IMR-90 (cell line): ENCODE measurements at regions not wholly inside any gene's neighbourhood (a gene's known extent, or its start where the extent isn't known, plus 50 kb on each side); places are given as distances from the start of the nearest gene placed in this dataset.

Experiments
- ATAC-seq: fragments of 200-7000 bp; cut with Tn5 transposase; 2 replicates; pipeline ENCODE4 v1.9.1; 2020; ENCODE audit warnings: low read depth, mild to moderate bottlenecking, moderate library complexity
- BruUV-seq: library from RNA; stranded (reverse); fragments of 400-500 nt; replicated peaks from 2 replicates; lab custom pipeline; 2021; lab: Mats Ljungman, UMichigan
- CTCF ChIA-PET: fragments of 300-600 bp; formaldehyde crosslinking; extraction: SDS; loops from one replicate; lab custom pipeline; 2021; ENCODE audit warnings: antibody characterized with exemption; lab: Yijun Ruan, JAX
- POLR2A ChIA-PET: fragments of 300-600 bp; sonication (Branson Sonifier 250); formaldehyde crosslinking; loops from one replicate; lab custom pipeline; 2022; ENCODE audit warnings: antibody characterized with exemption; ENCODE audit not compliant: unreplicated experiment; lab: Charles Lee
- DNase-seq: peaks from one replicate; pipeline ENCODE4 v3.0.0; 2013
- H2AFZ ChIP-seq: replicated peaks from 2 replicates; pipeline ENCODE3; 2013; ENCODE audit warnings: low read length, mild to moderate bottlenecking; ENCODE audit not compliant: poor library complexity
- H2AK5ac ChIP-seq: 2 replicates; pipeline ENCODE4 v1.6.1; 2013; ENCODE audit warnings: low read depth, low read length, inconsistent platforms
- H2AK9ac ChIP-seq: replicated peaks from 2 replicates; pipeline ENCODE3; 2013; ENCODE audit warnings: mild to moderate bottlenecking, low read depth, low read length, moderate library complexity; ENCODE audit not compliant: poor library complexity
- H2BK120ac ChIP-seq: 2 replicates; pipeline ENCODE4 v1.6.1; 2013; ENCODE audit warnings: low read depth, low read length, inconsistent platforms
- H2BK15ac ChIP-seq: 3 replicates; pipeline ENCODE4 v1.6.1; 2013; ENCODE audit warnings: low read depth, low read length, inconsistent platforms
- H2BK20ac ChIP-seq: 2 replicates; pipeline ENCODE4 v1.6.1; 2013; ENCODE audit warnings: low read depth, mild to moderate bottlenecking, inconsistent platforms, low read length, moderate library complexity
- H2BK5ac ChIP-seq: 2 replicates; pipeline ENCODE4 v1.6.1; 2013; ENCODE audit warnings: mild to moderate bottlenecking, low read depth, low read length, inconsistent platforms; ENCODE audit not compliant: poor library complexity, severe bottlenecking
- H3K14ac ChIP-seq: replicated peaks from 2 replicates; pipeline ENCODE4 v1.6.1; 2013; ENCODE audit warnings: low read depth, low read length, inconsistent platforms
- H3K18ac ChIP-seq: 2 replicates; pipeline ENCODE4 v1.6.1; 2013; ENCODE audit warnings: low read depth, low read length, control low read depth
- H3K23ac ChIP-seq: 2 replicates; pipeline ENCODE4 v1.6.1; 2013; ENCODE audit warnings: low read depth, low read length, inconsistent platforms
- H3K27ac ChIP-seq: 2 replicates; pipeline ENCODE4 v1.5.1; 2013; ENCODE audit warnings: mild to moderate bottlenecking, control low read depth, low read length; ENCODE audit not compliant: insufficient read depth
- H3K27me3 ChIP-seq: 2 replicates; pipeline ENCODE4 v1.6.1; 2013; ENCODE audit warnings: low read length; ENCODE audit not compliant: control insufficient read depth, insufficient read depth
- H3K36me3 ChIP-seq: 2 replicates; pipeline ENCODE4 v1.6.1; 2013; ENCODE audit warnings: low read length, mixed read lengths; ENCODE audit not compliant: control insufficient read depth, insufficient read depth
- H3K4ac ChIP-seq: 2 replicates; pipeline ENCODE4 v1.6.1; 2013; ENCODE audit warnings: low read depth, low read length, inconsistent platforms
- H3K4me1 ChIP-seq: 2 replicates; pipeline ENCODE4 v1.6.1; 2013; ENCODE audit warnings: low read length, mixed read lengths; ENCODE audit not compliant: control insufficient read depth, insufficient read depth
- H3K4me2 ChIP-seq: 2 replicates; pipeline ENCODE4 v1.6.1; 2013; ENCODE audit warnings: low read depth, mild to moderate bottlenecking, control low read depth, low read length, moderate library complexity
- H3K4me3 ChIP-seq: 2 replicates; pipeline ENCODE4 v1.5.1; 2013; ENCODE audit warnings: low read depth, mild to moderate bottlenecking, control low read depth, low read length, moderate library complexity; ENCODE audit not compliant: insufficient read depth
- H3K56ac ChIP-seq: 2 replicates; pipeline ENCODE4 v1.6.1; 2013; ENCODE audit warnings: low read length, inconsistent platforms; ENCODE audit not compliant: insufficient read depth; ENCODE audit errors: extremely low read depth
- H3K79me1 ChIP-seq, 2 experiments: 2 replicates each; pipeline ENCODE4 v1.6.1; 2013; ENCODE audit warnings: low read length in 2 of 2, inconsistent platforms in 1 of 2, low read depth in 1 of 2
- H3K9ac ChIP-seq: 2 replicates; pipeline ENCODE4 v1.6.1; 2013; ENCODE audit warnings: low read depth, low read length, control low read depth
- H3K9me1 ChIP-seq: 2 replicates; pipeline ENCODE4 v1.6.1; 2013; ENCODE audit warnings: low read length, inconsistent platforms; ENCODE audit not compliant: insufficient read depth
- H3K9me3 ChIP-seq: 2 replicates; pipeline ENCODE4 v1.6.1; 2013; ENCODE audit warnings: low read length; ENCODE audit not compliant: control insufficient read depth, insufficient read depth
- H4K20me1 ChIP-seq: 2 replicates; pipeline ENCODE4 v1.6.1; 2013; ENCODE audit warnings: low read length, inconsistent platforms; ENCODE audit not compliant: insufficient read depth
- H4K5ac ChIP-seq: 2 replicates; pipeline ENCODE4 v1.6.1; 2013; ENCODE audit warnings: mild to moderate bottlenecking, low read depth, low read length, control low read depth
- H4K8ac ChIP-seq, 2 experiments: 2 replicates each; pipeline ENCODE4 v1.6.1; 2013; ENCODE audit warnings: low read depth in 2 of 2, low read length in 2 of 2, control low read depth in 1 of 2, inconsistent platforms in 1 of 2
- H4K91ac ChIP-seq: 2 replicates; pipeline ENCODE4 v1.6.1; 2013; ENCODE audit warnings: low read depth, low read length, inconsistent platforms; ENCODE audit not compliant: insufficient read depth
- FOS ChIP-seq: fragments of 150-350 bp; IDR thresholded peaks from 2 replicates; pipeline ENCODE4 v1.6.1; 2016; ENCODE audit warnings: low read depth, low read length
- MAFK ChIP-seq: IDR thresholded peaks from 2 replicates; pipeline ENCODE4 v1.6.1; 2012; ENCODE audit warnings: low read depth, low read length, improper control_type of control experiment
- MAZ ChIP-seq: IDR thresholded peaks from 2 replicates; pipeline ENCODE4 v1.6.1; 2012; ENCODE audit warnings: low read depth, mild to moderate bottlenecking, low read length, improper control_type of control experiment, moderate library complexity, borderline replicate concordance
- MXI1 ChIP-seq: IDR thresholded peaks from 2 replicates; pipeline ENCODE4 v1.6.1; 2012; ENCODE audit warnings: low read depth, mild to moderate bottlenecking, low read length, moderate library complexity, borderline replicate concordance
- NFE2L2 ChIP-seq: fragments of 150-350 bp; IDR thresholded peaks from 2 replicates; pipeline ENCODE4 v1.6.1; 2016; ENCODE audit warnings: low read depth, mild to moderate bottlenecking, low read length
- POLR2A ChIP-seq: IDR thresholded peaks from 2 replicates; pipeline ENCODE4 v1.6.1; 2012; ENCODE audit warnings: mild to moderate bottlenecking, low read depth, low read length
- RFX5 ChIP-seq: IDR thresholded peaks from 2 replicates; pipeline ENCODE4 v1.8.0; 2012; ENCODE audit warnings: low read depth, mild to moderate bottlenecking, low read length, moderate library complexity
- SMC3 ChIP-seq: fragments of 150-350 bp; IDR thresholded peaks from 2 replicates; pipeline ENCODE4 v1.6.1; 2016; ENCODE audit warnings: low read depth, mild to moderate bottlenecking, antibody characterized with exemption, low read length, moderate library complexity
- WGBS, 2 experiments: methylation state at CpG; one replicate each; pipeline versions ENCODE4 v1.1.5 to v1.1.7; 2013; ENCODE audit warnings: missing lambda C conversion rate in 2 of 2; ENCODE audit not compliant: insufficient read length in 1 of 2; ENCODE audit errors: extremely low coverage in 2 of 2; 5-methylcytosine and 5-hydroxymethylcytosine counted together
- dilution Hi-C: fragments of 300-500 bp; cut with HindIII; formaldehyde crosslinking; loops from one replicate; pipeline ENCODE4 v1.14.3; 2018; ENCODE audit warnings: low sequenced_read_pairs; ENCODE audit not compliant: unreplicated experiment
- in situ Hi-C: fragments of 300-500 bp; cut with MboI; formaldehyde crosslinking; loops from 3 replicates; pipeline ENCODE4 v1.14.3; 2019; ENCODE audit warnings: low sequenced_read_pairs, inconsistent platforms, mixed read lengths
- intact Hi-C: fragments of 100-400 bp; cut with micrococcal nuclease; formaldehyde crosslinking; loops from 2 replicates; pipeline ENCODE4 v1.10.0; 2022
- TF ChIP-seq, protein P1 (sequence below): fragments of 150-350 bp; IDR thresholded peaks from 2 replicates; pipeline ENCODE4 v1.6.1; 2017; ENCODE audit warnings: mild to moderate bottlenecking, antibody characterized with exemption, low read length, low read depth

DNA sequence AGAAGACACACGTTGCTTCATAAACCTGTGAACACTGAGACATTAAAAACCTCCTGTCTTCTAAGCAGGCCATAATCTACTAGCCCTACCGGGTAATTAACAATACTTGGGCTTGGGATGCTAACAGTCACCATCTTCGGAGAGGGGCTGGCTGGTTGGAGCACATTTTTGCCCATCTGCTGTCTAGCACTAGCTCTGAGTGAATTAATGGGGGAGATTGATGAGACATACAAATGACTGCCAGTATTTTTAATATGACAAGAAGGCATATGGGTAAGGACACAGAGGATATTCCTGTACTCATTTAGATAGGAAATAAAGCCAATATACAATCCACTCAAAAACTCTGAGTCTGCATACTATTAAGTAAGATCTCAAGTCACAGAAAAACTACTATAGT is 651.6 kb upstream of the SOX11 start:
- TF ChIP-seq RFX5: no peak
- no peak for TF ChIP-seq MXI1
- TF ChIP-seq MAFK: no peak
- TF ChIP-seq NFE2L2: no peak
- no peak for TF ChIP-seq POLR2A
- TF ChIP-seq SMC3: no peak
- TF ChIP-seq FOS: no peak
- TF ChIP-seq, protein P1, sequence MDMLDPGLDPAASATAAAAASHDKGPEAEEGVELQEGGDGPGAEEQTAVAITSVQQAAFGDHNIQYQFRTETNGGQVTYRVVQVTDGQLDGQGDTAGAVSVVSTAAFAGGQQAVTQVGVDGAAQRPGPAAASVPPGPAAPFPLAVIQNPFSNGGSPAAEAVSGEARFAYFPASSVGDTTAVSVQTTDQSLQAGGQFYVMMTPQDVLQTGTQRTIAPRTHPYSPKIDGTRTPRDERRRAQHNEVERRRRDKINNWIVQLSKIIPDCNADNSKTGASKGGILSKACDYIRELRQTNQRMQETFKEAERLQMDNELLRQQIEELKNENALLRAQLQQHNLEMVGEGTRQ: no peak
- no peak for TF ChIP-seq MAZ
- ATAC-seq: no peak
- Histone ChIP-seq H3K36me3 (no peaks in the 10 kb centered on the region), H3K14ac (no peak overlapping the region), H2AK9ac (no peak overlapping the region), H3K27ac (no peak overlapping the region), H4K91ac (no peak overlapping the region), H2BK5ac (no peak overlapping the region), H4K20me1 (no peaks in the 10 kb centered on the region), H2BK20ac (no peak overlapping the region), H3K4me2 (no peak overlapping the region), H4K5ac (no peak overlapping the region), H2BK15ac (no peak overlapping the region), H3K9me3 (peaks cover 23% of the 10 kb centered on the region), H3K56ac (no peak overlapping the region), H3K18ac (no peak overlapping the region), H3K4me3 (no peak overlapping the region), H2AK5ac (no peak overlapping the region), H3K79me1 (no peaks in the 10 kb centered on the region), H4K8ac (no peak overlapping the region), H3K23ac (no peak overlapping the region), H3K4ac (no peak overlapping the region), H3K9ac (no peak overlapping the region), H3K27me3 (no peaks in the 10 kb centered on the region), H3K4me1 (no peaks in the 10 kb centered on the region), H2BK120ac (no peak overlapping the region), H3K9me1 (no peaks in the 10 kb centered on the region), H2AFZ (no peak overlapping the region)
- dilution Hi-C loops (no loop called here), intact Hi-C loops (no loop called here), in situ Hi-C loops (no loop called here)
- DNase-seq: no peak
- ChIA-PET POLR2A (no interaction called here), CTCF (no interaction called here)
- BruUV-seq: no TSS peak
- WGBS, 2 experiments: no CpG with 5 or more reads among the region's 3 CpGs
